GM21786 (cell line): ENCODE measurements at regions not wholly inside any gene's neighbourhood (a gene's known extent, or its start where the extent isn't known, plus 50 kb on each side); places are given as distances from the start of the nearest gene placed in this dataset.

Source experiments
- ATAC-seq: cut with Tn5 transposase; IDR thresholded peaks from one replicate; pipeline ENCODE4 v1.9.1; 2021; ENCODE audit not compliant: unreplicated experiment

- no peak for ATAC-seq
These were observed 49.7 kb downstream of the KLF12 start for GRCh38 chr13:74084375-74084935.

- no peak for ATAC-seq
These were observed 51.5 kb downstream of the KLF12 start for GRCh38 chr13:74082741-74083160.

DNA sequence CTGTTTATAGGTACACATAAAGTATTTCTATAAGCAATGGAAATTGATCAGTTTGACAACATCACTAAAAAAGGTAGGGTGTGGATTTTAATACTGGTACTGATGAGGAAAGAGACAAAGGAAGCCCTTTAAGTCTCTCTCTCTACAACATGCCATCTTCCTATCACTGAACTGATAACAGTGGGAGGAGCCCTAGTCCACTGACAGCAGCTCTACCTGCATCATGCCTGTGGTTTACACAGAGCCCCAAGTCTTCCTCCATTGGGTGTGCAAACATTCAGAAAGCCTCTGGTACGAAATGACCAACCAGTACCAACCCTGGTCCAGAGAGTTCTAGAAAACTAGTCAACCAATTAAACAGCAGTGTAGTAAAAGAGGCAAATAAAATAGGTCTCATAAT is 53.4 kb downstream of the KLF12 start:
- ATAC-seq, result no peak

GRCh38 chr13:74077792-74078191 is 56.4 kb downstream of the KLF12 start:
- no peak for ATAC-seq

- ATAC-seq, result no peak
These were observed 56.8 kb downstream of the KLF12 start for GRCh38 chr13:74077375-74077774.

GRCh38 chr13:74074723-74075122 is 59.5 kb downstream of the KLF12 start:
- ATAC-seq, result no peak

GRCh38 chr13:74073274-74073673 is 60.9 kb downstream of the KLF12 start:
- ATAC-seq, result no peak

GRCh38 chr13:74070513-74070912 is 63.7 kb downstream of the KLF12 start:
- no peak for ATAC-seq

DNA sequence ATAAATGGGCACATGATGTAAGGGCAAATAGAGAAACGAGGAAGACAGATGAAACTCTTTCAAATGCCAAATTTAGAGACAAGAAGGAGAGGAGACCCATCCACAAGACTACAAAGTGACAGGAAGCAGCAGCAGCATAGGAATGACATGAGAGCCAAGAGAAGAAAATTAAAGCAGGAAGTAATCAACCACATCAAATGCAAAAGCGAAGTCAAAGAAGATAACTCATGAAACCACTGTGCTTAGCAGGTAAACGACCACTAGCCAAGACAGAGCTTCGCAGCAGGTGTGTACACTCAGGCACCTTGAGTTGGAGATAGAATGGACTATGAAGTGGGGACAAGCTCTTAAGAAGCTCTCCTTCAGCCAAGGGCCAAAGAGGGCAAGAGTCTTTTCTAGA is 64.1 kb downstream of the KLF12 start:
- ATAC-seq, result no peak

- ATAC-seq, result no peak
These were observed 65.7 kb downstream of the KLF12 start for GRCh38 chr13:74068471-74068870.

GRCh38 chr13:74067818-74068217 is 66.4 kb downstream of the KLF12 start:
- ATAC-seq, result no peak

GRCh38 chr13:74066937-74067336 is 67.3 kb downstream of the KLF12 start:
- no peak for ATAC-seq

DNA sequence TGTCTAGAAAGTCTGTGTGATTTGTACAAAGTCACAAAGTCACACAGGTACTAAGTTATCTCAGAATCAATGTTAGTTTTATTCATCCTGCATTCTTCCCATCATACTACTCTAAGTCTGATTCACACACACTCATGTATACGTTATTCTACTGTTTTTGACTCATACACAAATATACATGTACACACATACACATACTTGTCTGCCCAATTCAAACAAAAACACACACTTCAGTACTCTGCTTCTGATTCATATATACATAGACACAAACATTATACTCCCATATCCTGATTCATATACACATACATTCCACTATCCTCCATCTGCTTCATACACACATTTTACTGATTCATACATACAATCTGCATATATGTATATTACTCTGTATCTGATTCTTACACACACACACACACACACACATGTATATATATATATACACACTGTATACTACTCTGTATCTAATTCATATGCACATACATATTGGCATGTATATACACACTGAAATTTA is 69.3 kb downstream of the KLF12 start:
- ATAC-seq, result no peak

GRCh38 chr13:74063533-74064100 is 70.6 kb downstream of the KLF12 start:
- no peak for ATAC-seq

DNA sequence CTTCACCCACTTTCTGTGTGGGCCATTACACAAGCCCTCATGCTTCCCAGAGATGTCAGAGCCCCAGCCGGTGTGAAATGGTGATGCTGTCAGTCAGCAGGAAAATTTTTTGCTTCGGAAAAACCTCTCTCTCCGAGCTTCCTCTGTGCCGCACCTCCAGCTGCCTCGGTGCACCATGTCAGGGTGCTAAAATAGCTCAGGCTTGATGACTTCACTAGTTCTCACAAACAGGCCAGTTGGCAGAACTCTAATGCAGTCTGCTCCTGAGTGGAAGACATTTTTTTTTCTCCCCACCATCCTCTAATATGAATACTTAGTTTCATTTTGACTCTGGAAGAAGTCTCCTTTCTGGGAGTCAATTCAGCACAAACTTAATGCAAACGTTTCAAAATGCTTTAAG is 71.3 kb downstream of the KLF12 start:
- ATAC-seq, result peak; percentile 69

DNA sequence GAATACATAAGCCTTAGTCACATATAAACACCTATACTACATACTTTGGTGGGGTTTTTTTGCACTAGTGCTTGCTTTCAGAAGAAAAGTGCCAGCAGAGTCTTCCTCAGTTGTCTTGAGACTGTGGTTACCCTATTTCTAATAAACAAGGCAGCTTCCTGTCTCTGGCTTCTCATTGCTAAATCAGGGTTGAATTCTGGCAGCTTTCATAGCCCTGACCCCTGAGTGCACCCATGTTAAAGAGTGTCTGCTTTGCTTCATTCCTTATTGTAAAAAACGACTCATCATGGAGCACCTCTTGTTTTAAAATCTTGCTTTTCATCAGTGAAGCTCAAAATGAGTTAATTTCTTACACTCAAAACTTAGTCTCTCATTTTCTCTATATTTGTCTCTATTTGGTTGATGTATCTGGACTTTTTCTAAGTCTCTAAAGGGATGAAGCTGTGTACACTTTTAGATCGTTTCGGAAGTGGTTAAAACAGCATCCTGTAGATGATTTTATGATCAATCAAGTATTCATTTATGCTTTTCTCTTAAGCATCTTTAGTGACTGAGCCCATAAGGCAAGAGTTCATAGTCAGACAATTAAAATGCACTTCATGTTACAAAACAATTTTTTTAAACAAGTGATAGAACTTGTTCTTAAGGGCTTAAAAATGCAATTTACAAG is 72.1 kb downstream of the KLF12 start:
- ATAC-seq, result peak; percentile 82

GRCh38 chr13:74056801-74057542 is 77.2 kb downstream of the KLF12 start:
- ATAC-seq, result no peak

GRCh38 chr13:74052402-74052928 is 81.7 kb downstream of the KLF12 start:
- no peak for ATAC-seq

- ATAC-seq, result no peak
These were observed 85.4 kb downstream of the KLF12 start for GRCh38 chr13:74048756-74049155.

GRCh38 chr13:74047931-74048600 is 86.1 kb downstream of the KLF12 start:
- no peak for ATAC-seq

DNA sequence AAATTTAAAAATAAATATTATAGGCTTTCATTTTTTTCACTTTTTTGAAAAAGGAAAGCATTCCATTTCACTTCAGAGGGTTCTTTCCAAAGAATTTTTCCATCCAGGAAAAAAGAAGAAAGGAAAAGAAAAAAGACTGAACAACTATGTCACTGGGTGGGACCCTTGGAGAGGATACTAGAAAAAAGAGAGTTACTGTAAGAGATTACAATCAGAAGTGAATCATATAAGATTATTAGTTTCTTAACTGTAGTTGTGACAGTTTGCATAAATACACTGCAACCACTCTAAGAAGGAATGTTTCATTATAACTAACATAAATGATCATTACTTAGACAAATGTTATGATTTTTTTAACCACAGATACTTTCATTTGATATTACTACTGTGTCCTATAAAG is 87.8 kb downstream of the KLF12 start:
- ATAC-seq, result no peak
